Neural progenitor cell (in vitro differentiated cells): ENCODE measurements at regions not wholly inside any gene's neighbourhood (a gene's known extent, or its start where the extent isn't known, plus 50 kb on each side); places are given as distances from the start of the nearest gene placed in this dataset.
A peak's percentile ranks its signal among the peaks of the same experiment; 100 is the strongest.

Experiments
- DNase-seq: peaks from one replicate; pipeline ENCODE4 v3.0.0-alpha.2; 2016; ENCODE audit warnings: low spot score
- H2AFZ ChIP-seq: fragments of 200-600 bp; sonication (generic); replicated peaks from 2 replicates; pipeline ENCODE4 v1.6.1; 2016; ENCODE audit warnings: antibody characterized with exemption
- H3F3A ChIP-seq: fragments of 200-600 bp; sonication (generic); 2 replicates; pipeline ENCODE4 v1.6.1; 2016; ENCODE audit warnings: antibody characterized with exemption, low read depth
- H3K27ac ChIP-seq: fragments of 200-600 bp; sonication (generic); 2 replicates; pipeline ENCODE4 v1.5.1; 2016; ENCODE audit warnings: mild to moderate bottlenecking
- H3K27me3 ChIP-seq: fragments of 200-600 bp; sonication (generic); 2 replicates; pipeline ENCODE4 v1.6.1; 2016; ENCODE audit warnings: mild to moderate bottlenecking, moderate library complexity
- H3K36me3 ChIP-seq: fragments of 200-600 bp; sonication (generic); 2 replicates; pipeline ENCODE4 v1.5.1; 2016
- H3K4me1 ChIP-seq: fragments of 200-600 bp; sonication (generic); 2 replicates; pipeline ENCODE4 v1.6.1; 2016; ENCODE audit warnings: mixed run types
- H3K4me2 ChIP-seq: fragments of 200-600 bp; sonication (generic); 2 replicates; pipeline ENCODE4 v1.6.1; 2016
- H3K4me3 ChIP-seq: fragments of 200-600 bp; sonication (generic); 2 replicates; pipeline ENCODE4 v1.5.1; 2016
- H3K79me2 ChIP-seq: fragments of 200-600 bp; sonication (generic); 2 replicates; pipeline ENCODE4 v1.6.1; 2016; ENCODE audit warnings: low read depth
- H3K9ac ChIP-seq: fragments of 200-600 bp; sonication (generic); 2 replicates; pipeline ENCODE4 v1.6.1; 2016
- H3K9me3 ChIP-seq: fragments of 200-600 bp; sonication (generic); 2 replicates; pipeline ENCODE4 v1.5.1; 2016; ENCODE audit warnings: low read depth
- H4K20me1 ChIP-seq: fragments of 200-600 bp; sonication (generic); 2 replicates; pipeline ENCODE4 v1.6.1; 2016; ENCODE audit warnings: low read depth
- H3K27ac Mint-ChIP-seq: 3 replicates; pipeline ENCODE4 v1.8.0; 2021; ENCODE audit warnings: mixed read lengths
- H3K27me3 Mint-ChIP-seq: 2 replicates; pipeline ENCODE4 v1.8.0; 2022; ENCODE audit warnings: low read depth, mild to moderate bottlenecking, inconsistent platforms, moderate library complexity, mixed read lengths; ENCODE audit not compliant: insufficient read depth
- H3K36me3 Mint-ChIP-seq: 3 replicates; pipeline ENCODE4 v1.8.0; 2021; ENCODE audit warnings: mixed read lengths
- H3K4me1 Mint-ChIP-seq: 3 replicates; pipeline ENCODE4 v1.8.0; 2021; ENCODE audit warnings: mixed read lengths
- H3K4me3 Mint-ChIP-seq: 3 replicates; pipeline ENCODE4 v1.8.0; 2021; ENCODE audit warnings: mild to moderate bottlenecking, moderate library complexity, mixed read lengths
- H3K9me3 Mint-ChIP-seq: 3 replicates; pipeline ENCODE4 v1.8.0; 2020; ENCODE audit warnings: mixed read lengths
- EZH2 ChIP-seq: fragments of 200-600 bp; sonication (generic); IDR thresholded peaks from 2 replicates; pipeline ENCODE4 v1.6.1; 2017; ENCODE audit warnings: antibody characterized with exemption, mild to moderate bottlenecking, moderate library complexity
- EZH2phosphoT487 ChIP-seq: fragments of 200-600 bp; sonication (generic); IDR thresholded peaks from 2 replicates; pipeline ENCODE4 v1.6.1; 2017; ENCODE audit warnings: antibody characterized with exemption
- TF ChIP-seq, protein P1 (sequence below): fragments of 200-600 bp; sonication (generic); IDR thresholded peaks from 2 replicates; pipeline ENCODE4 v1.5.1; 2017; ENCODE audit warnings: antibody characterized with exemption, mild to moderate bottlenecking

- peaks cover 17% of the 10 kb centered on the region for H3K27me3 Mint-ChIP-seq
- Histone ChIP-seq H3K27me3 (no peaks in the 10 kb centered on the region), H3K36me3 (no peaks in the 10 kb centered on the region), H3K9ac (no peak overlapping the region), H4K20me1 (peaks cover 4% of the 10 kb centered on the region), H3K4me2 (no peak overlapping the region), H3K4me3 (no peak overlapping the region), H3K9me3 (peaks cover 14% of the 10 kb centered on the region), H2AFZ (no peak overlapping the region), H3K4me1 (no peaks in the 10 kb centered on the region), H3K79me2 (no peaks in the 10 kb centered on the region), H3F3A (peaks cover 6% of the 10 kb centered on the region), H3K27ac (no peak overlapping the region)
- peaks cover 21% of the 10 kb centered on the region for H3K9me3 Mint-ChIP-seq
- H3K27ac Mint-ChIP-seq = no peak overlapping the region
- H3K4me3 Mint-ChIP-seq = no peak overlapping the region
- DNase-seq = no peak
- TF ChIP-seq EZH2 (no peak), EZH2phosphoT487 (no peak)
- TF ChIP-seq, protein P1, sequence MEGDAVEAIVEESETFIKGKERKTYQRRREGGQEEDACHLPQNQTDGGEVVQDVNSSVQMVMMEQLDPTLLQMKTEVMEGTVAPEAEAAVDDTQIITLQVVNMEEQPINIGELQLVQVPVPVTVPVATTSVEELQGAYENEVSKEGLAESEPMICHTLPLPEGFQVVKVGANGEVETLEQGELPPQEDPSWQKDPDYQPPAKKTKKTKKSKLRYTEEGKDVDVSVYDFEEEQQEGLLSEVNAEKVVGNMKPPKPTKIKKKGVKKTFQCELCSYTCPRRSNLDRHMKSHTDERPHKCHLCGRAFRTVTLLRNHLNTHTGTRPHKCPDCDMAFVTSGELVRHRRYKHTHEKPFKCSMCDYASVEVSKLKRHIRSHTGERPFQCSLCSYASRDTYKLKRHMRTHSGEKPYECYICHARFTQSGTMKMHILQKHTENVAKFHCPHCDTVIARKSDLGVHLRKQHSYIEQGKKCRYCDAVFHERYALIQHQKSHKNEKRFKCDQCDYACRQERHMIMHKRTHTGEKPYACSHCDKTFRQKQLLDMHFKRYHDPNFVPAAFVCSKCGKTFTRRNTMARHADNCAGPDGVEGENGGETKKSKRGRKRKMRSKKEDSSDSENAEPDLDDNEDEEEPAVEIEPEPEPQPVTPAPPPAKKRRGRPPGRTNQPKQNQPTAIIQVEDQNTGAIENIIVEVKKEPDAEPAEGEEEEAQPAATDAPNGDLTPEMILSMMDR = no peak
- H3K4me1 Mint-ChIP-seq = peaks cover 26% of the 10 kb centered on the region
- H3K36me3 Mint-ChIP-seq = peaks cover 25% of the 10 kb centered on the region
Observed at GRCh38 chr16:85187886-85188285, 75.6 kb upstream of the CIBAR2 start.

GRCh38 chr16:85188822-85189672 is 76.8 kb upstream of the CIBAR2 start:
- Histone ChIP-seq H3K9ac (no peak overlapping the region), H3F3A (peaks cover 6% of the 10 kb centered on the region), H2AFZ (no peak overlapping the region), H3K4me1 (no peaks in the 10 kb centered on the region), H4K20me1 (peaks cover 4% of the 10 kb centered on the region), H3K36me3 (no peaks in the 10 kb centered on the region), H3K4me3 (no peak overlapping the region), H3K79me2 (no peaks in the 10 kb centered on the region), H3K9me3 (peaks cover 14% of the 10 kb centered on the region), H3K27me3 (no peaks in the 10 kb centered on the region), H3K4me2 (no peak overlapping the region), H3K27ac (no peak overlapping the region)
- H3K27me3 Mint-ChIP-seq = peaks cover 17% of the 10 kb centered on the region
- H3K4me3 Mint-ChIP-seq = peak overlapping the region; percentile 5
- peaks cover 30% of the 10 kb centered on the region for H3K4me1 Mint-ChIP-seq
- peaks cover 14% of the 10 kb centered on the region for H3K9me3 Mint-ChIP-seq
- no peak overlapping the region for H3K27ac Mint-ChIP-seq
- H3K36me3 Mint-ChIP-seq = peaks cover 16% of the 10 kb centered on the region
- no peak for TF ChIP-seq EZH2
- TF ChIP-seq, protein P1 = no peak
- TF ChIP-seq EZH2phosphoT487 = no peak
- no peak for DNase-seq

DNA sequence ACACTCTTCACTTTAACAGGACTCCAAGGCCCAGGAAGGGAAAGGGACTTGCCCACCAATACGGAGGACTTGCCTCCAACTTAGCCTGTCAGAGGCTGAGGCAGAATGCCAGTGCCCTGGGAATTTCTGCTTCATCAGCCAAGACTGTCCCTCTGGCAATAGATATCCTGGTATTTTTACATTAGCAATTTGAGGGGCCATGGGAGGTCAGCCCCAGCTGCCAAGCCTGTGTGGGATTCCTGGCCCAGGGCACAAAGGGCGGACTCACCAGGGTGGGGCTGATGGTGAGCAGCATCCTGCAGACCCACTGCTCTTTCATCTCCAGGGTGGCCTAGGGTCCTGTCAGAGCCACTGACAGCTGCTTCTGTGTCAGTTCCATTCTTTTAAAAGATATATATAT is 78.3 kb upstream of the CIBAR2 start:
- Mint-ChIP-seq H3K9me3 (peaks cover 3% of the 10 kb centered on the region), H3K36me3 (peaks cover 5% of the 10 kb centered on the region), H3K4me1 (peaks cover 45% of the 10 kb centered on the region), H3K27ac (no peak overlapping the region), H3K4me3 (no peak overlapping the region), H3K27me3 (peaks cover 18% of the 10 kb centered on the region)
- no peak overlapping the region for H3K4me2 ChIP-seq
- no peaks in the 10 kb centered on the region for H3K36me3 ChIP-seq
- H3K27me3 ChIP-seq = no peaks in the 10 kb centered on the region
- no peak overlapping the region for H3K9ac ChIP-seq
- no peaks in the 10 kb centered on the region for H3K4me1 ChIP-seq
- no peak overlapping the region for H3K27ac ChIP-seq
- TF ChIP-seq EZH2phosphoT487 (no peak), EZH2 (no peak)
- TF ChIP-seq, protein P1 = no peak
- DNase-seq = peak; percentile 45
- H3K4me3 ChIP-seq = no peak overlapping the region
- H3K9me3 ChIP-seq = peaks cover 9% of the 10 kb centered on the region
- H4K20me1 ChIP-seq = peaks cover 9% of the 10 kb centered on the region
- no peak overlapping the region for H2AFZ ChIP-seq
- no peaks in the 10 kb centered on the region for H3K79me2 ChIP-seq
- peaks cover 6% of the 10 kb centered on the region for H3F3A ChIP-seq
